ENCODE measurements at regions not wholly inside any gene's neighbourhood (a gene's known extent, or its start where the extent isn't known, plus 50 kb on each side); places are given as distances from the start of the nearest gene placed in this dataset.
"Not testable (repeated sequence)": the region's sequence is repeated elsewhere in the genome, so short reads cannot be mapped to it uniquely, and the experiment has no call there.

DNA sequence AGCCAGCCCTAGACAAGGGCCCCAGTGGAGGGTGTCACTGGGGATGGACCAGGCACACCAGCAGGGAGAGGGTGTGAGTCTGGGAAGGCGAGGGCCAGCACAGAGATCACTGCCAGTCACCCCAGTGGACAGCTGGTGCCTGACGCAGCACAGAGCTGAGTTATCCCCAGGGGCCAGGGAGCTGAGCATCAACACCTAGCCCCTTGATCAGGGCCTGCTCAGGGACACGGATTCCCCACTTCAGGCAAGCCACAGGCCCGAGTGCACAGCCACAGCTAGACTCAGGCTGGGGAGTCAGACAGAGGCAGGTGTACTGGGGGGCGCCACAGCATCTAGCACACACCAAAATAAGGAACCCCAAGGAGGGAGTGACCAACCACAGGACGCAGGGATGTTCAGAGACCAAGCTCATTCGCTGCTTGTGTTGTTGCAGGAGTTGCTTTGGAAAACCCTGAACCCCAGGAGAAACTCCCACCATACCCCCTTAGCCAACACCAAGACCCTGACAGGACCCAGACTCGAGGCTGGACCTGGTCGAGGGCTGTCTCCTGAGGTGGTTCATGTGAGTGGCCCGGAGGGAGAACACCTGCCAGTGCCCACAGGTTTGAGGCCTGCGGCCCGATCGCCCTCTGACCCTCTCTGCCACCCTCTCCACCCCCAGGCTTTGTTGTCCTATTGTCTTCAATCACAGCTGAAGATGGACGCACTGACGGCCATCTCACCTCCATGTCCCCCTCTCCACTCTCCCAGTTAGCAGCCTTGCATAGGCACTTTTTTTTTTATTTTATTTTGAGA is 146.8 kb downstream of the TPRA1 start:
- no peak for DNase-seq (ENCODE audit: low read depth in 4 of 4, low spot score in 3 of 4)

DNA sequence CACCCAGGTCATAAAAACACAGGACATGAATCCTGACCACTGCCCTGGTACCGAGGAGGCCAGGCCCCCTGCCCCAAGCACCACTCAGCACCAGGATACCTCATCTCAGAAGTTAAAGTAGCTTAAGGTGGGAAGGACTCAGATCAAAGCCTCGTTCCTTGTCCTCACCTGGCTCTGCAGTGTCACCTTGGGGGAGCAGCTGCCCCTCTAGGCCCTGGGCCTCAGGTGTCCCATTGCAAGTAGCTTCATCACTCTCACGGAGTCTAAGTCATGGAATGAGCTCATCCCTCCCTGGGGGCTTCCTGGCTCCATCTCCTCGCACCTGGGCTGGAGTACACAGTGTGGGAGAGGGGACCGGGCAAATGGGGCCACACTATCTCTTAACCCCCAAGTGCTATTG is 148.0 kb downstream of the TPRA1 start:
- no peak for DNase-seq (ENCODE audit: low read depth in 4 of 4, low spot score in 3 of 4)

GRCh38 chr3:127441764-127442163 is 148.8 kb downstream of the TPRA1 start:
- no peak for DNase-seq (ENCODE audit: low read depth in 4 of 4, low spot score in 3 of 4)

DNA sequence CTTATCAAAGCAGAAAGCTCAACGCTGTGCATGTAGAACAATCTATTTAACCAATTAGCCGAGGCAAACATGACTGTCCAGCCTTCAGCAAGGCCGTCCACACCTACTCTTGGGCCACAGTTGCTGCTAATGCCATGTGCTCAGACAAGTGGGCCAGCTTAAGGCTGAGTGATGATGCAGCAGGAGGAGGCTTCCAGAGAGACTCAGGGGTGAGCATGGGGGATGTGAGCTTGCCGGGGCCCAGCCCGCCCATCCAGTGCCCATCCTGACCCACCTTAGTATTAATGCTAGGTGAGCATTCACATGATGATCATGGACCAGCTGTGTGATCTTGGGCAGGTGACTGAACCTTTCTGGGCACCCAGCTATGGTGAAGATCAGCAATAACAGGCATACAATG is 150.1 kb downstream of the TPRA1 start:
- no peak for DNase-seq (ENCODE audit: low read depth in 4 of 4, low spot score in 3 of 4)

GRCh38 chr3:127439621-127440020 is 150.9 kb downstream of the TPRA1 start:
- no peak for DNase-seq (ENCODE audit: low read depth in 4 of 4, low spot score in 3 of 4)

GRCh38 chr3:127438951-127439350 is 151.1 kb upstream of the PRR20G start:
- DNase-seq (ENCODE audit: low read depth in 4 of 4, low spot score in 3 of 4): no peak

DNA sequence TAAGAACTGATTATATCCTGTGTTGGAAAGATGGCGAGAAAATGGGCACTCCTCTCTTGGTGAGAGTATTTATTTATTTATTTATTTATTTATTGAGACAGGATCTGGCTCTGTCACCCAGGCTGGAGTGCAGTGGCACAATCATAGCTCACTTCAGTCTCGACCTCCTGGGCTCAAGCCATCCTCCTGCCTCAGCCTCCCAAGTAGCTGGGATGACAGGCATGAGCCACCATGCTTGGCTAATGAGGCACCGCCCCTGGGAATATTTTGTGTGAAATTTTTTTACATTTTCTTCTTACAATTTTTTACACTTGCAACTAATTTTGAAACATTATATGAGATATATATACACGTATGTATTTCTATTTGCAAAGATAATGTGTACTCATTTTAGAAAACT is 150.5 kb upstream of the PRR20G start:
- no peak for DNase-seq (ENCODE audit: low read depth in 4 of 4, low spot score in 3 of 4)

DNA sequence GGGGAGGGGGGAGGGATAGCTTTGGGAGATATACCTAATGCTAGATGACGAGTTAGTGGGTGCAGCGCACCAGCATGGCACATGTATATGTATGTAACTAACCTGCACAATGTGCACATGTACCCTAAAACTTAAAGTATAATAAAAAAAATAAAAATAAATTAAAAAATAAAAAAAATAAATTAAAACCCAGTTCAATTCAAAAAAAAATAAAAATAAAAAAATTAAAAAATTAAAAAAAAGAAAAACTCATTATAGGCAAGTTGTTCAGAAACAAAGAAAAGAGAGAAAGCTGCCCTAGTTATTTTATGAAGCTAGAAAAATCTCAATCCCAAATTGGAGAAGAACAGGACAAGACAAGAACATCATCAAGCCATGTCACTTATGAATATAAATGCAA is 147.5 kb upstream of the PRR20G start:
- DNase-seq (ENCODE audit: low read depth in 4 of 4, low spot score in 3 of 4): not testable (repeated sequence)

DNA sequence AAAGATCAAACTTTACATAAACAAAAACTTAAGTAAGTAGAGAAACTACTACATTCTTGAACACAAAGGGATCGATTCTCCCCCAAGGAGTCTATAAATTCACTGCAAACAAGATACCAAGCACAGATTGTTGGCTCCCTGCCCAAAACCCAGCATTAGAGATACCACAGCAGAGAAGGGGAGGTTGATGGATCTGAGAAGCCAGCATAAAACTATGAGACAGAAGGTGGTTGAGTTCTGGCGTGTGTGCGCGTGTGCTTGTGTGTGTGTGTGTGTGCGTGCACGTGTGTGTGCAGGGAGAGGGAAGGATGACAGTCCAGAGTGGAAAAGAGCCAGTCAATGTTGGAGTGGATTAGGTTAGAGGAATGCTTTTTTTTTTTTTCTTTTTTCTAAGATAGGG is 143.2 kb upstream of the PRR20G start:
- no peak for DNase-seq (ENCODE audit: low read depth in 4 of 4, low spot score in 3 of 4)

DNA sequence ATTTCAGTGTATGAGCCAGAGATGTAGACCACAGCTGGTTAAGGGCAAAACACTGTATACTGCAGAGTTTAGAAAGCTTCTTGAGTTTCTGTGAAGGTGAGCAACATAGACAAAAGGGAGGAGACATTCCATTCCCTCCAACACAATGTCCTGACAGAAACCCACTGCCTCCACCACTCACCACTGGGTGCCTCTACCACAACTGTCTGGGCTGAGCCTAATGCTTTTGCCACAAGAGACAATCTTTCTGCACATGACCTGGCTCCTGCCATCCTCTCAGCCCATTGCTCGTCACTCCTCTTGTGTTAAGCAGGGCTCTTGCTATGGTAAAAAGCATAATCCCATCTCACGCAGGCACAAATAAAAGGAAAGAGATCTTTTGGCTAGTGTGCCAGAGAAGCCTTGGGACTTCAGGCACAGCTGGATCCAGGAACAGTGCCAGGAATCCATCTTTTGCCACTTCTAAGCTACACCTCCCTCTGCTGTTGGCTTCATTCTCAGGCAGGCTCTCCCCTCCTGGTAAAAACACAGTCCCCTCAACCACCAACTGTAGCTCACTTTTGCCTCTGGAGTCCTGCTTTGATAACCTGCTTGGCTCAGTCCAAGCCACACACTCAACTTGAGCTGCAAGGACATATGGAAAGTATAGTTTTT is 140.6 kb upstream of the PRR20G start:
- no peak for DNase-seq (ENCODE audit: low read depth in 4 of 4, low spot score in 3 of 4)

GRCh38 chr3:127427666-127428065 is 139.8 kb upstream of the PRR20G start:
- no peak for DNase-seq (ENCODE audit: low read depth in 4 of 4, low spot score in 3 of 4)

DNA sequence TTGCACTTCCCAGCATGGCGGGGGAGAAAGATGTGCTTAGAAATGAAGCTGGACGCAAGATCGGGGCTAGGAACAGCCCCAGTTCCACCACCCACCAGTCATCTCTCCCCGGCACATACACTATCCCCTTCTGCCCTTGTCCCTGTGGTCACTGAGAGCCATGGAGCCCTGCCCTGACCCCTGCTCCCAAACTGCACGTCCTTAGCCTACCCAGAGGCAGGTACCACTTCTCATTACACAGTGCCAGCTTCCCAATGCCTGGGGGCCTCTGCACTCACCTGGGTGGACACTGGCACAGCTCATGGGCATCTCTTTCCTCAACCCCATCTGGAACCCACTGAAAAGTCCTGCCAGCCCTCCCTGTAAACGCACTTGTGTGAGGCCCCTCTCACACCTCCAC is 139.3 kb upstream of the PRR20G start:
- DNase-seq (ENCODE audit: low read depth in 4 of 4, low spot score in 3 of 4): no peak

DNA sequence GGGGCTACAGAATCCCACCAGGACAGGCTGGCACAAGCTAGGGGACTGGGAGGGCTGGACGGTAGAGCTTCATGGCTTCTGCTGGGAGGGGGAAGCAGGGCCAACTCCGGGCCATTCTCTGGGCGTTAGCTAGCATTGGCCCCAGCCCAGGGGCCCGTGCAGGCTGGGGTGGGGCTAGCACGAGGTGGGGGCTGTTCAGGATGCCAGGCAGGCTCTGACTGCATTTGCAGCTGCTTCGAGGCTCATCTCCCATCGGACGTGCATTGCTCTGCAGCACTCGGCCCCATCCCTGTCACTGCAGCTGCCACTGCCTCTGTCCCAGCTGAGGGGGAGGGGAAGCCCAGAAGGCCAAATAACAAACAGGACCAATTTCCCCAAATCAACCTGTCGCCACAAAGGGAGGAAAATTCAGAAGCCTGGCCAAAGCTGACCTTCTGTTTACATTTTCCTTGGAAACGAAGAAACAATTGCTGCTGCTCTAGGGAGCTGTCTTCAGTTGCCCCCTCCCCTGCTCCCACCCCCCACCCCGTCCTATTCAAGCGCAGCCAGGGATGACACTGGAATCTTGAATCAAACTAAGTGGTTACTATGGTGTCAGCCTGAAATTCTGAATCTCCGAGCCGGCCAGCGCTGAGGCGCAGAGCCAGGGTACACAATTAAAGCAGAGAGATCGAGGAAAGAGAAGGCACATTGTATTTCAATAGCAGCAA is 138.8 kb upstream of the PRR20G start:
- no peak for DNase-seq (ENCODE audit: low read depth in 4 of 4, low spot score in 3 of 4)

DNA sequence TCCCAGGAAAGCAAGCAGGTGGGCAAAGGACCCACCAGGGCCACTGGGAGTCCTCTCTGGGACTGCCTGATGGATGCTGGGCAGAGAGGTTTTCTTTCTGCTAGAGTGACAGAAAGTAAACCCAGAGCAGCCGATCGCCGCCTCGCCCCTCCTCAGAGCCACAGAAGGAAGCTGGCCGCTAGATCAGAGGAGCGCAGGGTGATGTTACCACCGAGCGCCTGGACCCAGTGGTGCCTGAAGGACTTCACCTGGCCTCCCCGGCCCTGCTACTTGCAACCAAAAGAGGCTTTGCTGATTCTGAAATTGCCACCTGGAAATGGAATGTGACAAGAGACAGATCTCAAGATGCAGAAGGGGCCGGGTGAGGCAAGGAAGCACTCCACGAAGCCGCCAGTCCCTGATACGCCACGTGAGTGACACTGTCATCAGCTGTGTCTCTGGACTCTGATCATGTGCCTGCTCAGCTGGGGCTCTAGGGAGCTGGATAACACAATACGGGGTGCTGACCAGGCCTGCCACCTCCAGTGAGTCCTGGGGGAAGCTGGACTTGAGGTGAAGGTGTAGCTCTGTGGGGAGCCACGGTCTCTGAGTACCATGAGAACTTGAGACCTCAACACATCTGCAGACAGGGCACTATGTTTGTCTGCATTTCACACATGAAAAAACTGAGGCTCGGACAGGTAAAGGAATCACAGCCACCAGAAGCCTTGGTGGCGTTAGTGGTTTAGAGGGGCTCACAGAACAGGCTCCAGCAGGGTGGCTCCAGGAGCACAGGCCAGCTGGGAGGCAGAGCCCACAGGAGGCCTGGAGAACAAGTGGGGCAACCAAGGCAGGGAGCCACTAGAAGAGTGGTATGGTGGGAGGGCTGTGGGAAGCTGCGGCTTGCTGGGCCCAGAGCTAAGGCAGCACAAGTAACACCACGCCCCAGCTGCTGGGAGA is 137.9 kb upstream of the PRR20G start:
- no peak for DNase-seq (ENCODE audit: low read depth in 4 of 4, low spot score in 3 of 4)

- DNase-seq (ENCODE audit: low read depth in 4 of 4, low spot score in 3 of 4): no peak
These were observed 137.1 kb upstream of the PRR20G start for GRCh38 chr3:127424766-127425504.

DNA sequence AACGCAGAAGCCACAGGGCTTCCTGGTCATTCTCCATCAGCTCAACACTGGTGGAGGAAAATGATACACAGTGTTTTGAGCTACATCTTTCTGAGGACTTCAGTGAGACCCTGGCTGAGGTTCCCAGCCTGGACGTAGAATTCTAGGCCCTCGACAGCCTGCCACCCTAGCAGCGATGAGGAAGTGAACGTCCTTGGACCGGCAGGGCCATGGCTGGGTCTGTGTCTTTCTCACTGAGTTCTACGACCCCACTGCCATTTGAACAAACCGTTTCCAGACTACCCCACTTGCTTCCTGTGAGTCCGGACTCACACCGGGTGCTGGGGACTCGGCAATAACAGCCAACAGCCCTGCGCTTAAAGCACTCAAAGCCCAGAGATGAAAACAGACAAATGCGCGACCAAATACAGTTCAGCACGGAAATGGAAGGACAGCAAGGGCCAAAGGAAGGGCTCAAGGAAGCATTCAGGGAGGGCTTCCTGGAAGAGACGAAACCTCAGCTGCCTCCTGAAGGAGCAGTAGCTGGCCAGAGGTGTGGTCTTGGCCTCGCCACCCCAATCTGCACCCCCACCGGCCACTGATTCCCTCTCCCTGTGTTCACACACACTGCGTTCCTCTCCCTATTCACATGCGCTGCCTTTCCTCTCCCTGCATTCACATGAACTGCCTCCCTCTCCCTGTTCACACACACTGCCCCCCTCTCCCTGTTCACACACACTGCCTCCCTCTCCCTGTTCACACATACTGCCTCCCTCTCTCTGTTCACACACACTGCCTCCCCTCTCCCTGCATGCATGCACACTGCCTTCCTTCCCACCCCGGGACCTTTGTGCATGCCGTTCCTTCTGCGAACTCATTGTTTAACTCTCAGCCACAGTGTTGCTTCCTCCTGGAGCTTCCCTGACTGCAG is 136.3 kb upstream of the PRR20G start:
- DNase-seq (ENCODE audit: low read depth in 4 of 4, low spot score in 3 of 4): no peak

DNA sequence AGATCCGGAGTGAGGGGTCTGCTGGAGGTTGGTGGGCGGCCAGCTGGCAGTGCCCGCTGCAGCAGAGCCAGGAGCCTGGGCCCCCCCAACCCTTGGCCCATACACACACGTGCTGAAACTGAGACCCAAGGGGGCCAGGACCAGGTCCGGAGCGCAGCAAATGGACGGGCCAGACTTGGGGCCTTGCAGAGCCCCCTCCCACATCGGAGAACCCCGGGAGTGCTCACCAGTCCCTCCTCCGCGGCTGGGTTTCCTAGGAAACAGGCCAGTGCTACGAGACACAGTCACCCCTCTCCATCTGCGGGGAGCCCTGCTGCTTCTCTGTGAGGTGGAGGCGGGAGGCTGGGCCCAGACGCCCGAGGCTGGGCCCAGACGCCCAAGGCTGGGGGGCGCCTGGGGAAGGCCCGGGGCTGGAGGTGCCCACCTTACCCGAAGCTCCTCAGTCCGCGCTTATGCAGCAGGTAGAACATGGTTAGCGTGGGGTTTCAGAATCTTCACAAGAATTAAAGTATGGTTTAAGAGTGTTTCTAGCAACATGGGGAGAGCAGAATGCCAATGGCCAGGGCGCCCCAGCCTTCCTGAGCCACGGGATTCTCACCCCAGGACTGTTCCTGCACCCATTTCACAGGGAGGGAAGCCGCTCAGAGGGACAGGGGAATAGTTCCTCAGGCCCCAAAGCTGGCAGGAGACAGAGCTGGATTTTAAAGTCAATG is 135.0 kb upstream of the PRR20G start:
- DNase-seq (ENCODE audit: low read depth in 4 of 4, low spot score in 3 of 4): no peak

DNA sequence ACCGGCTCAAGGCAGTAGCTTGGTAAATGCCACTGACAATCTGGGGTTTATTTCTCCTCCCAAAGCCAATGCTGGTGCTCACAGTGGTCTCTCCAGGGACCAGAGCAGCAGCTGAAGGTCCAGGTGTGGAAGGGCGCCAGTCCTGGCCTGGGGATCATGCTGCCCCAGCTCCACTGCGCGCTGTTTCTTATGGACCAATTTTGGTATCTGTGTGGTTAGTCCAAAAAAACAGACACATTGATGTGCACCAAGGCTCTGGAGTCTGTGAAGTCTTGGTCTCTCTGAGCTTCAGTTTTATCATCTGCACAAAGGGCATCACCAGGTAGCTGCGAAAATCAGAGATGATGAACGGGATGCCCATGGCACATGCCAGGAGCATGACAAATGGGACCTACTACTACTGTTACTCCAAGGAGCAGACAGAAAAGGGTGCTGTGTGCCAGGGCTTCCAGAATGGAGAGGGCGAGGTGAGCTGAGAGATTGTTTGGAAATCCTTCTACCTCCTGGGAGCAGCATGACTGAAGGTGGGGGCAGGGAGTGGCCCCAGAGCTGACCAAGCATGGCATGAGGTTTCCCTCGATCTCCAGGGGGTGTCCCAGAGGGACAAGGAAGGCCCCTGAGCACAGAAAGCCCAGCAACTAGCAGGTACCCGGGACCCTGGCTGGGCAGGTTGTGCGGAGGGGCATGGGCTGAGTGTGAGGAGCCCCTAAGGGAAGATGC is 134.3 kb upstream of the PRR20G start:
- no peak for DNase-seq (ENCODE audit: low read depth in 4 of 4, low spot score in 3 of 4)

Data from right renal pelvis (tissue), 4 donors.